ENCODE measurements at regions not wholly inside any gene's neighbourhood (a gene's known extent, or its start where the extent isn't known, plus 50 kb on each side); places are given as distances from the start of the nearest gene placed in this dataset.

- no peak for TF ChIP-seq CTCF (IDR thresholded peaks at IDR 0.05)
- TF ChIP-seq, protein P1, sequence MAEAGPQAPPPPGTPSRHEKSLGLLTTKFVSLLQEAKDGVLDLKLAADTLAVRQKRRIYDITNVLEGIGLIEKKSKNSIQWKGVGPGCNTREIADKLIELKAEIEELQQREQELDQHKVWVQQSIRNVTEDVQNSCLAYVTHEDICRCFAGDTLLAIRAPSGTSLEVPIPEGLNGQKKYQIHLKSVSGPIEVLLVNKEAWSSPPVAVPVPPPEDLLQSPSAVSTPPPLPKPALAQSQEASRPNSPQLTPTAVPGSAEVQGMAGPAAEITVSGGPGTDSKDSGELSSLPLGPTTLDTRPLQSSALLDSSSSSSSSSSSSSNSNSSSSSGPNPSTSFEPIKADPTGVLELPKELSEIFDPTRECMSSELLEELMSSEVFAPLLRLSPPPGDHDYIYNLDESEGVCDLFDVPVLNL (CRISPR knock-in tag; IDR thresholded peaks at IDR 0.05; ENCODE audit: borderline replicate concordance, low read depth) = no peak
- TF ChIP-seq CREB1 (CRISPR knock-in tag; IDR thresholded peaks at IDR 0.05) = no peak
- no peak for TF ChIP-seq ZNF263 (CRISPR knock-in tag; IDR thresholded peaks at IDR 0.05; ENCODE audit: low read depth)
- no peak for TF ChIP-seq GTF2I (CRISPR knock-in tag; conservative IDR thresholded peaks at IDR 0.05)
- no peak for TF ChIP-seq MXD4 (CRISPR knock-in tag; IDR thresholded peaks at IDR 0.05; ENCODE audit: borderline replicate concordance)
- TF ChIP-seq TEAD1 (CRISPR knock-in tag; IDR thresholded peaks at IDR 0.05) = no peak
- TF ChIP-seq ESRRA (CRISPR knock-in tag; IDR thresholded peaks at IDR 0.05; ENCODE audit: borderline replicate concordance) = no peak
- TF ChIP-seq NFYB (CRISPR knock-in tag; conservative IDR thresholded peaks at IDR 0.05; ENCODE audit: low read depth) = no peak
- no peak for TF ChIP-seq RORB (CRISPR knock-in tag; IDR thresholded peaks at IDR 0.05)
Measured at GRCh38 chr3:168558728-168559411, 463.1 kb upstream of the GOLIM4 start.
